ENCODE measurements at regions not wholly inside any gene's neighbourhood (a gene's known extent, or its start where the extent isn't known, plus 50 kb on each side); places are given as distances from the start of the nearest gene placed in this dataset.

DNA sequence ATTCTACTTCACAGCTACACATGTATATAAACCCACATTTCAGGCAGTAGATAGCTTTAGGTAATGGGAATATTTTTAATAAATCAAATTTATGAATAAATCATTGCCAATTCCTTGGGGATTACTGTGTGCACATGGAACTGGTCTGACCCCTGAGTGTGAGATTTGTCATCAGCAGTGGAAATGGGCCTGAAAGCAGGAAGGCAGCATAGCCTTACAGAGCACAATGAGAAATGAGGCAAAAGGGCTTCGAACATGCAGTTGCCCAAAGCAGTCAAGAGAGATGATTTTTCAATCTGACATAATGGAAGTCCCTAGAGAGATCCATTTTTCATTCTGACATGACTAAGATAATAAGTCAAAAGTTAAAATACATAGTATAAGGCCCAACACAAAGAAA, 599.2 kb downstream of the TUSC7 start:
- TF ChIP-seq ZFP30 (CRISPR knock-in tag; IDR thresholded peaks at IDR 0.05; ENCODE audit: borderline replicate concordance) (no peak), POLR2A (conservative IDR thresholded peaks at IDR 0.05) (no peak), CTCF (IDR thresholded peaks at IDR 0.05 in 2 of 3, conservative IDR thresholded peaks at IDR 0.05 in 1 of 3; ENCODE audit: insufficient read depth in 2 of 3, low read depth in 1 of 3, low read length in 3 of 3) (no peak), ZNF408 (CRISPR knock-in tag; IDR thresholded peaks at IDR 0.05; ENCODE audit: low read depth) (no peak), MEF2A (IDR thresholded peaks at IDR 0.05; ENCODE audit: control insufficient read depth, low read depth, low read length) (no peak), BRCA1 (IDR thresholded peaks at IDR 0.05) (no peak), BRCA1 (CRISPR knock-in tag; IDR thresholded peaks at IDR 0.05) (no peak), SNAPC5 (CRISPR knock-in tag; IDR thresholded peaks at IDR 0.05) (no peak)
- TF ChIP-seq, protein P1, sequence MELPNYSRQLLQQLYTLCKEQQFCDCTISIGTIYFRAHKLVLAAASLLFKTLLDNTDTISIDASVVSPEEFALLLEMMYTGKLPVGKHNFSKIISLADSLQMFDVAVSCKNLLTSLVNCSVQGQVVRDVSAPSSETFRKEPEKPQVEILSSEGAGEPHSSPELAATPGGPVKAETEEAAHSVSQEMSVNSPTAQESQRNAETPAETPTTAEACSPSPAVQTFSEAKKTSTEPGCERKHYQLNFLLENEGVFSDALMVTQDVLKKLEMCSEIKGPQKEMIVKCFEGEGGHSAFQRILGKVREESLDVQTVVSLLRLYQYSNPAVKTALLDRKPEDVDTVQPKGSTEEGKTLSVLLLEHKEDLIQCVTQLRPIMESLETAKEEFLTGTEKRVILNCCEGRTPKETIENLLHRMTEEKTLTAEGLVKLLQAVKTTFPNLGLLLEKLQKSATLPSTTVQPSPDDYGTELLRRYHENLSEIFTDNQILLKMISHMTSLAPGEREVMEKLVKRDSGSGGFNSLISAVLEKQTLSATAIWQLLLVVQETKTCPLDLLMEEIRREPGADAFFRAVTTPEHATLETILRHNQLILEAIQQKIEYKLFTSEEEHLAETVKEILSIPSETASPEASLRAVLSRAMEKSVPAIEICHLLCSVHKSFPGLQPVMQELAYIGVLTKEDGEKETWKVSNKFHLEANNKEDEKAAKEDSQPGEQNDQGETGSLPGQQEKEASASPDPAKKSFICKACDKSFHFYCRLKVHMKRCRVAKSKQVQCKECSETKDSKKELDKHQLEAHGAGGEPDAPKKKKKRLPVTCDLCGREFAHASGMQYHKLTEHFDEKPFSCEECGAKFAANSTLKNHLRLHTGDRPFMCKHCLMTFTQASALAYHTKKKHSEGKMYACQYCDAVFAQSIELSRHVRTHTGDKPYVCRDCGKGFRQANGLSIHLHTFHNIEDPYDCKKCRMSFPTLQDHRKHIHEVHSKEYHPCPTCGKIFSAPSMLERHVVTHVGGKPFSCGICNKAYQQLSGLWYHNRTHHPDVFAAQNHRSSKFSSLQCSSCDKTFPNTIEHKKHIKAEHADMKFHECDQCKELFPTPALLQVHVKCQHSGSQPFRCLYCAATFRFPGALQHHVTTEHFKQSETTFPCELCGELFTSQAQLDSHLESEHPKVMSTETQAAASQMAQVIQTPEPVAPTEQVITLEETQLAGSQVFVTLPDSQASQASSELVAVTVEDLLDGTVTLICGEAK (IDR thresholded peaks at IDR 0.05) = no peak
- TF ChIP-seq, protein P1 (CRISPR knock-in tag; IDR thresholded peaks at IDR 0.05) = no peak
- TF ChIP-seq, protein P2, sequence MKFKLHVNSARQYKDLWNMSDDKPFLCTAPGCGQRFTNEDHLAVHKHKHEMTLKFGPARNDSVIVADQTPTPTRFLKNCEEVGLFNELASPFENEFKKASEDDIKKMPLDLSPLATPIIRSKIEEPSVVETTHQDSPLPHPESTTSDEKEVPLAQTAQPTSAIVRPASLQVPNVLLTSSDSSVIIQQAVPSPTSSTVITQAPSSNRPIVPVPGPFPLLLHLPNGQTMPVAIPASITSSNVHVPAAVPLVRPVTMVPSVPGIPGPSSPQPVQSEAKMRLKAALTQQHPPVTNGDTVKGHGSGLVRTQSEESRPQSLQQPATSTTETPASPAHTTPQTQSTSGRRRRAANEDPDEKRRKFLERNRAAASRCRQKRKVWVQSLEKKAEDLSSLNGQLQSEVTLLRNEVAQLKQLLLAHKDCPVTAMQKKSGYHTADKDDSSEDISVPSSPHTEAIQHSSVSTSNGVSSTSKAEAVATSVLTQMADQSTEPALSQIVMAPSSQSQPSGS (CRISPR knock-in tag; IDR thresholded peaks at IDR 0.05) = no peak

Data from K562 (cell line).